Activated CD4-positive, alpha-beta T cell treated with anti-CD3 and anti-CD28 coated beads for 4 hours (primary cell): ENCODE measurements at regions not wholly inside any gene's neighbourhood (a gene's known extent, or its start where the extent isn't known, plus 50 kb on each side); places are given as distances from the start of the nearest gene placed in this dataset.

Source experiments
- DNase-seq, 2 donors: peaks; one replicate each; pipeline ENCODE4 v3.0.0-alpha.2; 2020

DNA sequence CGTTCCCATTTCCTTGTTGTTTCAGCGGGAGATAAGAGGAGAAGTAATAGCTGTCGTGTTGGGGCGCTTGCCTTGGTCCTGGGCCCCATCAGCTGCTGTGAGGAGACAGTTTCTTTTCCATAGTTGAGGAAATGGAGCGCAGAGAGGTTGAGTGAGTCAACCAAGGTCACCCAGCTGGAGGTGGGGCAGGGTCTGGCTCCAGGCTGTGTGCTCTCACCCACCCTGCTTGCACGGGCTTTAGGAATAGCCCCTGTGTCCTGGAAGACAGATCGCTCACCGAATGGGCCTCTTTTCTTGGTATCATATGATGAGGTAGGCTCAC, 165.7 kb upstream of the RTL1 start:
- DNase-seq, result no peak

- DNase-seq, result no peak
Measured at GRCh38 chr14:101069666-101070362, 166.3 kb upstream of the RTL1 start.

DNA sequence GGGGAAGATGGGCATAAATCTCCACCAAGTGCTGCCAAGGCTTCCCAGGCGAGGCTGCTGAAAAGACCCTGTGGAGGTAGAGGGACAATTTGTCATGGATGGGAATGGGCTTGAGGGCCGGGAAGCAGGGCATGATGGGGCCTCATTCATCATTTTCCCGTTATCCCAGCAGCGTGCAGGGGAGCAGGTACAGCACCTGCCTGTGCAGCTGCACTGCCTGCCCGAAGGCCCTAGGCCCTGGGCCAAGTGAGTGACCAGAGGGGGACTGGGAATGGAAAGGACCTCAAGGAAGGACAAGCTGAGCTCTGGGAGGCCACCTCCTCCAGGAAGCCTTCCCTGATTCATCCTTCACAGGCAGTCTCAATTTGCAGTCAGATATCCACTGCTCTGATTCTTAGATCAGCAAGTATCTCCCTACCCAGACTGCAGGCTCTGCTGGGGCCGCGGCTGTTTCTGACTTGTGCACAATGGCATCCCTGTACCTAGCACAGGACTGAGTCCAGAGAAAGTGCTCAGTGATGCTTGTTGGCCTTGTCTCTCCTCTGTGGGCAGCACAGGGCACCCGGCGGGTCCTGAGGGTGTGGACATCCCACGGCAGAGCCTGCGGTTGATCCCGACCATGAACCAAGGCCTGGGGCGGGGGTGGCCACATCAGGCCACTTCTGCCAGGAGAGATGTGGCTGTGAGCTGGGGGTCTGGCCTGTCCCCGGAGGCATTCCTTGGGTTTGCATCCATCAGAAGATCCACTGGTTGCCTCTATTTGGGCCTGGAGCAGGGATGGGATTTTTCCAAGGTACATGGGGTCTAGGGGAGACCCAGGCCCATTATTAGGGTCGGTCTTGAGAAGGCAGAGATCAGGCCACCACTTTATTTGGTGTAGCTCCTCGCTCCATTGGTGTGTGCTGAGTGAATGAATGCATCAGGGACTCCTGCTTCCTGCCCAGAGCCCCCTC, 167.3 kb upstream of the RTL1 start:
- no peak for DNase-seq

GRCh38 chr14:101071493-101071906, 168.0 kb upstream of the RTL1 start:
- no peak for DNase-seq

DNA sequence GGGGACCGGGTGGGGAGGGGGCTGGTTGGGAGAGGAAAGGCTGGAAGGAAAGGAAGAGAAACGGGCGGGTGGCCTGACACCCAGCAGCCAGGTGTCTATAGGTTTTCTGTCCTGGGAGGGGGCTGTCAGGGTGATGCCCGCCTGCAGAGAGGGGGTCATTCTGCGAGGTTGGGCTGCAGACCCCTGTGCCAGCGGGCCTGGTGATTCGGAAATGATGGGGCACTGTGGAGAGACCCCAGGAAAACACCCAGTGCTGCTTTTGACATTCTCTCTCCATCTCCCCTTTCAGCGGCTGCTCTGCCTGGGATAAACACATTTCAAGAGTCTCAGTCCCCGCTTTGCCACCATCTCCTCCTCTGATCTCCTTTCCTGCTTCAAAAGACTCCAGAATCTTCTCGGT, 168.5 kb upstream of the RTL1 start:
- DNase-seq, result no peak

DNA sequence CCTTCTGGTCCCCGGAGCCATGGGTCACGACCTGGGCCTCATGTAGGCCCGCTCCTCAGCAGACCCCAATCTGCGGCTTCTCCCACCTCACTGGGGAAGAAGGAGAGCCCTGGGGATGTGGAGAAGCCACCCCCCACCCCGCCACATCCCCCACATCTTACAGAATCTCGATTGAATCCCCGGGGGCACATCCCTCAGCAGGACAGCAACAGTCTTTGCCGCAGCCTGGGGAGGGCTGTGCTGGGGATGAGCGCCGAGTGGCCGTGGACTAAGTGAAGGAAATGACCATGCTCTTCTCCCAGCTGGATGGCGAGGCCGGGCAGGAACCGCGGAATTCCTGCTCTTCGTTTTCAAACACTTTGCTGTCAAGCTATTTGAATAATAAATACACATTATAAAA, 169.0 kb upstream of the RTL1 start:
- DNase-seq, result no peak

- DNase-seq, result no peak
Measured at GRCh38 chr14:101072945-101073597, 169.5 kb upstream of the RTL1 start.

- no peak for DNase-seq
Measured at GRCh38 chr14:101073598-101073965, 170.1 kb upstream of the RTL1 start.

GRCh38 chr14:101074196-101075024, 170.9 kb upstream of the RTL1 start:
- DNase-seq, result no peak

- no peak for DNase-seq
Measured at GRCh38 chr14:101075025-101075800, 171.7 kb upstream of the RTL1 start.

DNA sequence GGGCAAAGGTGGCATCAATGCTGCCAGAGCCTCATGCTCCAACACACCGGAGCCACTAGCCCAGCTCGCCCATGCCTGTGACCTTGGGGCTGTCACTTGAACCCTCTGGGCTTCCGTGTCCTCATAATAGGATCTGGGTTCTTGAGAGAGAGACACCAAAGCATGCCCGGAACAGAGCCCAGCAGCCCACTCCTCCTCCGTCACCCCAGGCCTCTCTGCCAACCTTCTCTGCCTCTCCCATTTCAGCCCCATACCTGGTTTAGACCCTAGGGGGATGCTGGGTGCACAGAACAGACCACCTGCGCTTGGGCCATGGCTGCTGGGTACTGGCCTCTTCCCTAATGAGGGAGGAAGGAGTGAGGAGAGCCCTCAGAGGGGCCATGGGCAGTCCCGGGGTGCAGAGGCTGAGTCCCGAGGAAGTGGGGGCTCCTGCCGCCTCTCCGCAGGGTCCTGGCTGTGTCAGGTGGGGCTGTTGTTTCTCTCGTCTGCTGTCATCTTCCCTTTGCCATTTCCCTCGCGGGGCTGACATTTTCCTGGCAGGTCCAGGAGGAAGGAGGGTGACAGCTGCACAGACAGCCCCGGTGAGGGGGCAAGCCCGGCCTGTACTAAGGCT, 172.4 kb upstream of the RTL1 start:
- no peak for DNase-seq

DNA sequence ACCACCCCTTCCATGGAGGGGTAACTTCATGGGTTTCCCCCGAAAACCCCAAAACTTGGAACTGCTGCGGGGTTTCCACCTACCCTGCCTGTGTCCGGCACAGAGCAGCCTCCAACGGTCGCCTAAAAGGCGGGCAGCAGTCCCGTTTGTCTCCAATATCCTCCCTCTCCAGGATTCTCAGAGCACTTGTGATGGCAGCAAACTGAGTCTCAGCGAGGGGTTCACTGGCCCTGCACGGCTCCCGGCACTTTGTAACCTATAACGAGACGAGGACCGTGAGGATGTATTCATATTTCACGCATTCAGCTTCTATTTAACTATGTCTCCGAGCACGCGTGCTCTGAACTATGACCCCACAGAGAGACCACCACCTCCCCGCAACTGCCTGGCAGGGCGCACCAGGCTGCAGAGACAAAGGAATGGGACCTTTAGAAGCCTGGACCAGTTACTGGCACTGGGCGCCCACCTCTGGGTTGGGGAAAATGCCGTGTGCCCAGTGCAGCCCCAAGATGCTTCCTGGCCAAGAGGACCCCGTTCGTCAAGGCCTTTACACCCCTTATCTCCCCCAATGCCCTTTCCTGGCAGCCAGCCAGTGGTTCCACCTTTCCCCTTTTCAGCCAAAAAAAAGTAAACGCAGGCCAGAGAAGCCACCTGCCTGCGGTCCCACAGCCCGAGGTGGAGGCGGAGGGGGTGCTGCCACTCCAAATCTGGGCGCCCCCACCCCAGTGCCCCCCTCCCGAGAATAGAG, 173.1 kb upstream of the RTL1 start:
- DNase-seq, result no peak

DNA sequence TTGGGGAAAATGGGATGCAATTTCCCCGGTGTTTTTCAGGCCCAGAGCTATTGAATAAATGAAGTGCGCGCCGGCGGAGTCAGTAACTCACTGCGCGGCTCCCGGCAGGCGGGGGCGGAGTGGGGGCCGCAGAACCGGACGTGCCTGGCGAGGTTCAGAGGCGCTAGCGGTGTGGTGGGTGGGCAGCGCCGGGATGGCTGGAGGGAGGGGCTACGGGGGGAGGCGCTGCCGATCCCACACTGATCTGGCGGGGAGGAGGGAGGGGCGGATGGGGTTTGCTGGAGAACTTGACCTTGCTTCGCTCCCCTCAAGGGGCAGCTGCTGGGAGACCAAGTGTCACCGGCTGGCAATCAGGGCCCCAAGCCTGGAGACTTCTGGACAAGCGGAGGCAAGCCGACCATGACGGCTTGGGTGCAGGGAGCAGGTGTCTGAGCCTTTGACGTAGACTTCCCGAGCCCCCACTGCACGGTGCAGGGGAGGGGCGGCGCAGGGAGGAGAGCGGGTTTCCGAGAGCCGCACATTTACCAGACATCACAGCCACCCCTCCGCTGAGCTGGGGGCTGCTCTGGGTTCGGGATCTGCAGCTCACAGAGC, 174.1 kb upstream of the RTL1 start:
- no peak for DNase-seq

DNA sequence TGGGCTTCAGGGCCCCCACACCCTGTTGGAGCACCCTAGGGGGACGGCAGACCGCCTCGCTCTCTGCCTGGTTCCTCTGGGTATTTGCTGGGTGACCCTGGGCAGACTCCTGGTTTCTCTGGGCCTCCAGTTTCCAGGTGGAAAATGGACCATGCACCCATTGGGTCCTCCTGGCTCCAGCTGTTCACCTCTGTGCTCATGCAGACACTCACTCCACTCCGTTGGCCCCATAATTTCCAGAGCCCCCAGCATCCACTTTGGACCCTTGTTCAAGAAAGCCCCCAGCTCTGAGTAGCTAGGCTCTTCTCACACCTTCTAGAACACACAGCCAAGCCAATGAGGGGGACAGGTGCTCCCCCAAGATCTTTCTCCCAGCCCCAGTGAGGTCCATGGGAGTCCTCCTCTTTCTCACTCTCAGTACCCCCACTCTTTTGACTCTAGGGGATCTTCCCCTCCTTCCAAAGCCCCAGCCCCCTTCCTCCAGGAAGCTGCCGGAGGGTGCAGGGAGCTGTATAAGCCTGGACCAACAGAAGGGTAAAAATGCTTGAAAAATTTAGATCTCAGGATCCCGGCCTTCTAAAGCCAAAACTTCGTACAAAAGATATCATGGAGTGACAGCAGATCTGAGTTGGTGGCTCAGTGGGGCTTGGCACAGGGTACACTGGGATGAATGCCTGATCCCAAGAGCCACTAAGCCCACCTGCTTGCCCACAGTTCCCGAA, 174.8 kb upstream of the RTL1 start:
- no peak for DNase-seq

DNA sequence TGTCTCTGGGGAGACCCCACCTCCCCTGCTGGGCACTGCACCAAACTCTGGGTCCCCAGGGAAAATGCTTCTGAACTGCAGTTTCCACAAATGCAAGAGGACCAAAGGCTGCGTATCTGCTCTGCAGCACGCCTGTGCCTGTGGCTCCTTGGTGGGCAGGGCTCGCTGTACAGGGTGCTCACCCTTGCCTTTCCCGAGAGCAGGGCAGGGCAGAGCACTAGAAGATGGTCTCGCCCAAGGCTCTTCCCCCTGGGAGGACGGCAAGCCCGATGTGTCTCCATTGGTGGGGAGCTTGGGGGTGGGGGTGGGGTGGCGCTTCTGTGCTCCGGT, 175.3 kb upstream of the RTL1 start:
- DNase-seq, result no peak

GRCh38 chr14:101080922-101081593, 177.5 kb upstream of the RTL1 start:
- no peak for DNase-seq

GRCh38 chr14:101082036-101082435, 178.5 kb upstream of the RTL1 start:
- no peak for DNase-seq

- DNase-seq, result no peak
Measured at GRCh38 chr14:101082436-101083384, 179.2 kb upstream of the RTL1 start.
